K562 (cell line): ENCODE measurements at regions not wholly inside any gene's neighbourhood (a gene's known extent, or its start where the extent isn't known, plus 50 kb on each side); places are given as distances from the start of the nearest gene placed in this dataset.

Experiments
- CBFA2T3 ChIP-seq: fragments of 450-650 bp; IDR thresholded peaks from 2 replicates; pipeline ENCODE4 v1.6.1; 2017
- CBX3 ChIP-seq, 2 experiments: IDR thresholded peaks; 1 replicate in 1 of 2; 2 replicates in 1 of 2; pipeline ENCODE4 v1.6.1; 2012; ENCODE audit warnings: inconsistent platforms in 2 of 2, low read length in 2 of 2, borderline replicate concordance in 1 of 2, control low read depth in 1 of 2
- CREM ChIP-seq: IDR thresholded peaks from 2 replicates; pipeline ENCODE4 v1.6.1; 2014; ENCODE audit warnings: antibody characterized with exemption, low read depth
- DIDO1 ChIP-seq: fragments of 450-650 bp; IDR thresholded peaks from 2 replicates; pipeline ENCODE4 v1.6.1; 2016; ENCODE audit warnings: low read depth, missing biosample characterization, missing genetic modification characterization
- DPF2 ChIP-seq: fragments of 450-650 bp; IDR thresholded peaks from 2 replicates; pipeline ENCODE4 v1.6.1; 2016
- EHMT2 ChIP-seq: fragments of 450-650 bp; IDR thresholded peaks from 2 replicates; pipeline ENCODE4 v1.6.1; 2018; ENCODE audit warnings: antibody characterized with exemption
- ETV1 ChIP-seq: fragments of 450-650 bp; conservative IDR thresholded peaks from 2 replicates; pipeline ENCODE4 v1.6.1; 2016; ENCODE audit warnings: missing genetic modification characterization, control low read depth, low read depth, missing compliant biosample characterization
- ETV5 ChIP-seq: sonication (generic); formaldehyde crosslinking; IDR thresholded peaks from 2 replicates; pipeline ENCODE4 v1.4.0; 2020; ENCODE audit warnings: low read depth, mild to moderate bottlenecking, missing genetic modification reagents
- FOSL1 ChIP-seq: fragments of 200-800 bp; sonication (Bioruptor generic); conservative IDR thresholded peaks from 2 replicates; pipeline ENCODE4 v1.6.1; 2016; ENCODE audit warnings: missing genetic modification characterization, missing compliant biosample characterization
- FOXK2 ChIP-seq, 2 experiments: fragments of 450-650 bp; IDR thresholded peaks in 1 of 2; conservative IDR thresholded peaks in 1 of 2; 2 replicates each; pipeline ENCODE4 v1.6.1; 2016; ENCODE audit warnings: low read depth in 2 of 2, mild to moderate bottlenecking in 1 of 2
- GMEB1 ChIP-seq: fragments of 250-450 bp; sonication (Bioruptor Pico); IDR thresholded peaks from 2 replicates; pipeline ENCODE4 v1.4.0; 2020; ENCODE audit warnings: mild to moderate bottlenecking
- ID3 ChIP-seq, 2 experiments: fragments of 250-450 bp in 1 of 2; fragments of 450-650 bp in 1 of 2; sonication (Bioruptor Pico) in 1 of 2; IDR thresholded peaks; 2 replicates each; pipeline versions ENCODE4 v1.6.1 to v1.8.0; 2016 to 2021; ENCODE audit warnings: mild to moderate bottlenecking in 2 of 2, moderate library complexity in 2 of 2, missing compliant biosample characterization in 1 of 2, missing genetic modification characterization in 1 of 2
- LEF1 ChIP-seq: fragments of 450-650 bp; IDR thresholded peaks from 2 replicates; pipeline ENCODE4 v1.6.1; 2016; ENCODE audit warnings: mild to moderate bottlenecking
- MAX ChIP-seq: sonication (generic); formaldehyde crosslinking; IDR thresholded peaks from 2 replicates; pipeline ENCODE4 v1.9.0; 2022; ENCODE audit warnings: mild to moderate bottlenecking, missing genetic modification reagents
- MXI1 ChIP-seq: IDR thresholded peaks from 2 replicates; pipeline ENCODE4 v1.6.1; 2011; ENCODE audit warnings: low read depth, mild to moderate bottlenecking, improper control_type of control experiment, low read length
- NCOA1 ChIP-seq: fragments of 450-650 bp; IDR thresholded peaks from 2 replicates; pipeline ENCODE4 v1.6.1; 2016; ENCODE audit warnings: low read depth
- PHF20 ChIP-seq: fragments of 450-650 bp; IDR thresholded peaks from 2 replicates; pipeline ENCODE4 v1.6.1; 2018; ENCODE audit not compliant: partially characterized antibody
- PML ChIP-seq: IDR thresholded peaks from 2 replicates; pipeline ENCODE4 v1.6.1; 2012; ENCODE audit warnings: low read length, inconsistent platforms
- SMAD4 ChIP-seq: fragments of 250-450 bp; sonication (Bioruptor Pico); conservative IDR thresholded peaks from 2 replicates; pipeline ENCODE4 v1.8.0; 2021; ENCODE audit warnings: inconsistent platforms, mild to moderate bottlenecking, moderate library complexity
- SMARCE1 ChIP-seq: fragments of 450-650 bp; IDR thresholded peaks from 2 replicates; pipeline ENCODE4 v1.7.1; 2016; ENCODE audit warnings: mild to moderate bottlenecking
- SP2 ChIP-seq: IDR thresholded peaks from 2 replicates; pipeline ENCODE4 v1.6.1; 2011; ENCODE audit warnings: mild to moderate bottlenecking, low read depth, low read length, moderate library complexity; ENCODE audit not compliant: poor library complexity, severe bottlenecking; ENCODE audit errors: extremely low read depth
- STAT5A ChIP-seq: IDR thresholded peaks from 2 replicates; pipeline ENCODE4 v1.6.1; 2012; ENCODE audit warnings: low read length, inconsistent platforms, borderline replicate concordance
- TAL1 ChIP-seq: fragments of 450-650 bp; IDR thresholded peaks from 2 replicates; pipeline ENCODE4 v1.6.1; 2016; ENCODE audit warnings: mild to moderate bottlenecking
- ZBTB2 ChIP-seq: fragments of 450-650 bp; IDR thresholded peaks from 2 replicates; pipeline ENCODE4 v1.6.1; 2016; ENCODE audit warnings: antibody characterized with exemption
- ZBTB26 ChIP-seq: fragments of 450-650 bp; formaldehyde crosslinking; IDR thresholded peaks from 2 replicates; pipeline ENCODE4 v1.4.0; 2022; ENCODE audit warnings: missing genetic modification characterization
- ZNF24 ChIP-seq: fragments of 450-650 bp; IDR thresholded peaks from 2 replicates; pipeline ENCODE4 v1.6.1; 2016
- ZNF274 ChIP-seq: IDR thresholded peaks from 2 replicates; pipeline ENCODE4 v1.6.1; 2011; ENCODE audit warnings: low read depth, mild to moderate bottlenecking, low read length, moderate library complexity, borderline replicate concordance

- TF ChIP-seq PML (peak; percentile 40; the same call in 1 of the 2 replicates), ZNF24 (peak; percentile 25; the same call in 1 of the 2 replicates), LEF1 (peak; percentile 18; the same call in 1 of the 2 replicates), ETV5 (0 out of 2 replicates have a peak, but pooled peaks have one; percentile 37), CBX3 (IDR thresholded peaks at IDR 0.05; ENCODE audit: borderline replicate concordance in 1 of 2, low read length in 2 of 2) (peak in 1 of 2 experiments; percentile 58; a peak in 1 of 3 replicates), CREM (peak; percentile 44), CBFA2T3 (peak; percentile 95), ZBTB2 (0 out of 2 replicates have a peak, but pooled peaks have one; percentile 36), SMAD4 (CRISPR knock-in tag) (peak; percentile 76), ID3 (CRISPR knock-in tag; IDR thresholded peaks at IDR 0.05) (no peak), ID3 (tag; IDR thresholded peaks at IDR 0.05) (0 out of 2 replicates have a peak, but pooled peaks have one; percentile 6), STAT5A (peak; percentile 69; the same call in 1 of the 2 replicates), NCOA1 (peak; percentile 41; the same call in 1 of the 2 replicates), TAL1 (peak; percentile 77), GMEB1 (CRISPR knock-in tag) (peak; percentile 36; the same call in 1 of the 2 replicates), SMARCE1 (peak; percentile 82), DIDO1 (tag) (0 out of 2 replicates have a peak, but pooled peaks have one; percentile 33), MXI1 (no peak), SP2 (no peak), PHF20 (no peak), ZNF274 (0 out of 2 replicates have a peak, but pooled peaks have one; percentile 48), DPF2 (peak; percentile 89), FOXK2 (conservative IDR thresholded peaks at IDR 0.05 in 1 of 2, IDR thresholded peaks at IDR 0.05 in 1 of 2; ENCODE audit: low read depth in 2 of 2) (0 out of 4 replicates have a peak, but pooled peaks of 1 of the 2 experiments have one; percentile 19), ZBTB26 (no peak), FOSL1 (tag) (peak; percentile 97), MAX (CRISPR knock-in tag) (peak; percentile 75), ETV1 (tag) (no peak), EHMT2 (peak; percentile 85)
Measured at GRCh38 chr6:15793288-15793687, 130.5 kb upstream of the DTNBP1 start (continued).
